GM18870 (cell line): ENCODE measurements at regions not wholly inside any gene's neighbourhood (a gene's known extent, or its start where the extent isn't known, plus 50 kb on each side); places are given as distances from the start of the nearest gene placed in this dataset.

ENCODE experiments used
- ATAC-seq: cut with Tn5 transposase; IDR thresholded peaks from one replicate; pipeline ENCODE4 v1.9.1; 2021; ENCODE audit warnings: moderate library complexity; ENCODE audit not compliant: unreplicated experiment

GRCh38 chr5:148912714-148913398 is 86.4 kb downstream of the ADRB2 start:
- ATAC-seq: no peak

GRCh38 chr5:148913493-148913892 is 87.1 kb downstream of the ADRB2 start:
- ATAC-seq: no peak

GRCh38 chr5:148913985-148914431 is 87.6 kb downstream of the ADRB2 start:
- no peak for ATAC-seq

GRCh38 chr5:148915224-148915817 is 88.9 kb downstream of the ADRB2 start:
- ATAC-seq: no peak

GRCh38 chr5:148920646-148921288 is 94.4 kb downstream of the ADRB2 start:
- ATAC-seq: no peak

- ATAC-seq: no peak
These were observed 94.9 kb downstream of the ADRB2 start for GRCh38 chr5:148921350-148921749.

GRCh38 chr5:148922606-148923005 is 96.2 kb downstream of the ADRB2 start:
- ATAC-seq: peak; percentile 92

GRCh38 chr5:148923023-148923422 is 96.6 kb downstream of the ADRB2 start:
- peak; percentile 5 for ATAC-seq

- ATAC-seq: no peak
These were observed 98.4 kb downstream of the ADRB2 start for GRCh38 chr5:148924817-148925216.

GRCh38 chr5:148926207-148926606 is 99.8 kb downstream of the ADRB2 start:
- ATAC-seq: no peak

GRCh38 chr5:148927307-148927946 is 101.0 kb downstream of the ADRB2 start:
- no peak for ATAC-seq

GRCh38 chr5:148928141-148928540 is 101.7 kb downstream of the ADRB2 start:
- ATAC-seq: no peak

GRCh38 chr5:148931453-148932057 is 105.1 kb downstream of the ADRB2 start:
- ATAC-seq: no peak

- ATAC-seq: no peak
These were observed 106.0 kb downstream of the ADRB2 start for GRCh38 chr5:148932355-148932935.

GRCh38 chr5:148933903-148934432 is 107.6 kb downstream of the ADRB2 start:
- no peak for ATAC-seq

GRCh38 chr5:148934895-148935400 is 108.5 kb downstream of the ADRB2 start:
- no peak for ATAC-seq

GRCh38 chr5:148937239-148937638 is 110.8 kb downstream of the ADRB2 start:
- ATAC-seq: no peak

- no peak for ATAC-seq
These were observed 111.6 kb downstream of the ADRB2 start for GRCh38 chr5:148937830-148938521.

- no peak for ATAC-seq
These were observed 112.1 kb downstream of the ADRB2 start for GRCh38 chr5:148938522-148938882.

GRCh38 chr5:148939676-148940075 is 113.3 kb downstream of the ADRB2 start:
- ATAC-seq: no peak
